PC-9 (cell line): ENCODE measurements at regions not wholly inside any gene's neighbourhood (a gene's known extent, or its start where the extent isn't known, plus 50 kb on each side); places are given as distances from the start of the nearest gene placed in this dataset.

Experiments used
- BruUV-seq: library from RNA; stranded (reverse); fragments of 400-500 nt; replicated peaks from 2 replicates; lab custom pipeline; 2021; lab: Mats Ljungman, UMichigan
- CTCF ChIA-PET: fragments of 300-600 bp; sonication (Branson Sonifier 250); formaldehyde crosslinking; loops from one replicate; lab custom pipeline; 2022; ENCODE audit warnings: antibody characterized with exemption; lab: Charles Lee
- POLR2A ChIA-PET: fragments of 300-600 bp; sonication (Branson Sonifier 250); formaldehyde crosslinking; loops from one replicate; lab custom pipeline; 2022; ENCODE audit warnings: antibody characterized with exemption; ENCODE audit not compliant: unreplicated experiment; lab: Charles Lee
- DNase-seq, 2 experiments: peaks; one replicate each; pipeline versions ENCODE4 v3.0.0 to v3.0.0-alpha.2; 2015 to 2022; ENCODE audit warnings: mixed read lengths in 1 of 2
- H2AFZ ChIP-seq: fragments of 200-600 bp; sonication (generic); 2 replicates; pipeline ENCODE4 v1.8.1; 2017; ENCODE audit warnings: antibody characterized with exemption
- H3F3A ChIP-seq: fragments of 200-600 bp; sonication (generic); 2 replicates; pipeline ENCODE4 v1.8.1; 2017; ENCODE audit warnings: antibody characterized with exemption, mild to moderate bottlenecking, low read depth; ENCODE audit not compliant: insufficient read depth
- H3K27ac ChIP-seq: fragments of 200-600 bp; sonication (generic); 2 replicates; pipeline ENCODE4 v1.6.1; 2016; ENCODE audit warnings: mixed run types
- H3K27me3 ChIP-seq: fragments of 200-600 bp; sonication (generic); 2 replicates; pipeline ENCODE4 v1.6.1; 2016; ENCODE audit warnings: low read depth, mixed run types; ENCODE audit not compliant: insufficient read depth
- H3K36me3 ChIP-seq: fragments of 200-600 bp; sonication (generic); 2 replicates; pipeline ENCODE4 v1.6.1; 2016; ENCODE audit warnings: low read depth, mixed run types
- H3K4me1 ChIP-seq: fragments of 200-600 bp; sonication (generic); replicated peaks from 2 replicates; pipeline ENCODE4 v1.6.1; 2016; ENCODE audit warnings: mixed run types; ENCODE audit not compliant: insufficient read depth
- H3K4me2 ChIP-seq: fragments of 200-600 bp; sonication (generic); 2 replicates; pipeline ENCODE4 v1.6.1; 2017; ENCODE audit warnings: mixed run types
- H3K4me3 ChIP-seq: fragments of 200-600 bp; sonication (generic); 2 replicates; pipeline ENCODE4 v1.6.1; 2016; ENCODE audit warnings: mixed run types
- H3K79me2 ChIP-seq: fragments of 200-600 bp; sonication (generic); 2 replicates; pipeline ENCODE4 v1.6.1; 2017; ENCODE audit warnings: low read depth, mixed run types
- H3K9me2 ChIP-seq: fragments of 200-600 bp; sonication (generic); 2 replicates; pipeline ENCODE4 v1.8.1; 2017; ENCODE audit warnings: mild to moderate bottlenecking; ENCODE audit not compliant: insufficient read depth
- H3K9me3 ChIP-seq: fragments of 200-600 bp; sonication (generic); 2 replicates; pipeline ENCODE4 v1.8.1; 2016; ENCODE audit warnings: low read depth; ENCODE audit not compliant: insufficient read depth
- H4K20me1 ChIP-seq: fragments of 200-600 bp; sonication (generic); 2 replicates; pipeline ENCODE4 v1.8.1; 2017; ENCODE audit not compliant: insufficient read depth
- CTCF ChIP-seq: fragments of 200-600 bp; sonication (generic); conservative IDR thresholded peaks from 2 replicates; pipeline ENCODE4 v1.6.1; 2017; ENCODE audit warnings: mixed run types, antibody characterized with exemption, mild to moderate bottlenecking, moderate library complexity
- EZH2 ChIP-seq: fragments of 200-600 bp; sonication (generic); IDR thresholded peaks from 2 replicates; pipeline ENCODE4 v1.8.0; 2017; ENCODE audit warnings: antibody characterized with exemption, low read depth
- intact Hi-C: fragments of 100-400 bp; cut with micrococcal nuclease; formaldehyde crosslinking; loops from one replicate; pipeline ENCODE4 v1.10.0; 2022; ENCODE audit not compliant: unreplicated experiment

- Histone ChIP-seq H4K20me1 (no peaks in the 10 kb centered on the region), H3K36me3 (no peaks in the 10 kb centered on the region), H3K4me1 (no peaks in the 10 kb centered on the region), H3K27ac (no peak overlapping the region), H3K79me2 (no peaks in the 10 kb centered on the region), H3K27me3 (peaks cover 81% of the 10 kb centered on the region), H3K9me2 (no peaks in the 10 kb centered on the region), H3K4me3 (no peak overlapping the region), H2AFZ (no peak overlapping the region), H3K4me2 (no peak overlapping the region), H3F3A (no peaks in the 10 kb centered on the region), H3K9me3 (no peaks in the 10 kb centered on the region)
- DNase-seq: no peak
- POLR2A ChIA-PET: no interaction called here
- no peak for TF ChIP-seq CTCF
- TF ChIP-seq EZH2: no peak
- CTCF ChIA-PET: no interaction called here
- intact Hi-C loops: loop anchor here (1.0 to 10.0 kb wide), 4 partner anchors 17 to 1190 kb away; no protein-coding TSS in a partner anchor
- BruUV-seq: no TSS peak
Observed at GRCh38 chr20:16804793-16805187, 56.6 kb downstream of the OTOR start.

GRCh38 chr20:16806061-16806460 lies 57.9 kb downstream of the OTOR start:
- no peak overlapping the region for H3K4me2 ChIP-seq
- peaks cover 73% of the 10 kb centered on the region for H3K27me3 ChIP-seq
- ChIA-PET POLR2A (no interaction called here), CTCF (no interaction called here)
- H3K27ac ChIP-seq: no peak overlapping the region
- no peak for DNase-seq
- no peaks in the 10 kb centered on the region for H3F3A ChIP-seq
- no peaks in the 10 kb centered on the region; the same call in 1 of the 2 replicates for H3K9me2 ChIP-seq
- no peaks in the 10 kb centered on the region for H3K4me1 ChIP-seq
- no TSS peak for BruUV-seq
- intact Hi-C loops: loop anchor here (10.0 kb wide), 1 partner anchor 1189 kb away; no protein-coding TSS in a partner anchor
- TF ChIP-seq CTCF: no peak
- TF ChIP-seq EZH2: no peak
- no peak overlapping the region for H2AFZ ChIP-seq
- H3K9me3 ChIP-seq: no peaks in the 10 kb centered on the region
- H4K20me1 ChIP-seq: no peaks in the 10 kb centered on the region
- no peaks in the 10 kb centered on the region for H3K79me2 ChIP-seq
- no peaks in the 10 kb centered on the region for H3K36me3 ChIP-seq
- no peak overlapping the region for H3K4me3 ChIP-seq

GRCh38 chr20:16806886-16807285 lies 58.7 kb downstream of the OTOR start:
- H3F3A ChIP-seq: no peaks in the 10 kb centered on the region
- no peak overlapping the region for H2AFZ ChIP-seq
- H3K4me3 ChIP-seq: no peak overlapping the region
- H3K4me2 ChIP-seq: no peak overlapping the region
- no TSS peak for BruUV-seq
- CTCF ChIA-PET: no interaction called here
- H3K27ac ChIP-seq: no peak overlapping the region
- no peaks in the 10 kb centered on the region for H3K4me1 ChIP-seq
- POLR2A ChIA-PET: no interaction called here
- no peaks in the 10 kb centered on the region for H3K79me2 ChIP-seq
- no peak for TF ChIP-seq CTCF
- no peak for TF ChIP-seq EZH2
- DNase-seq: no peak
- no peaks in the 10 kb centered on the region; the same call in 1 of the 2 replicates for H3K9me2 ChIP-seq
- H3K9me3 ChIP-seq: no peaks in the 10 kb centered on the region
- H3K27me3 ChIP-seq: peaks cover 67% of the 10 kb centered on the region
- intact Hi-C loops: loop anchor here (10.0 kb wide), 1 partner anchor 1188 kb away; no protein-coding TSS in a partner anchor
- no peaks in the 10 kb centered on the region for H4K20me1 ChIP-seq
- H3K36me3 ChIP-seq: no peaks in the 10 kb centered on the region
